ENCODE measurements at regions not wholly inside any gene's neighbourhood (a gene's known extent, or its start where the extent isn't known, plus 50 kb on each side); places are given as distances from the start of the nearest gene placed in this dataset.

- TF ChIP-seq EP300 (IDR thresholded peaks at IDR 0.05), result no peak
- TF ChIP-seq CTCF (IDR thresholded peaks at IDR 0.05), result no peak
- no peak for TF ChIP-seq POLR2AphosphoS5 (IDR thresholded peaks at IDR 0.05)
- TF ChIP-seq POLR2A (IDR thresholded peaks at IDR 0.05), result no peak
These were observed 259.9 kb upstream of the ZMIZ1 start for GRCh38 chr10:78808736-78809367.
